OCI-LY1 (cell line): ENCODE measurements at regions not wholly inside any gene's neighbourhood (a gene's known extent, or its start where the extent isn't known, plus 50 kb on each side); places are given as distances from the start of the nearest gene placed in this dataset.

Experiments used
- H2AFZ ChIP-seq: fragments of 200-600 bp; sonication (generic), shearing (Covaris generic); 2 replicates; pipeline ENCODE4 v1.6.0; 2014; ENCODE audit warnings: antibody characterized with exemption, mild to moderate bottlenecking, low read length
- H3F3A ChIP-seq: fragments of 200-600 bp; sonication (generic), shearing (Covaris generic); 2 replicates; pipeline ENCODE4 v1.6.0; 2014; ENCODE audit warnings: mild to moderate bottlenecking, antibody characterized with exemption, low read length, moderate library complexity; ENCODE audit not compliant: insufficient read depth
- H3K27ac ChIP-seq: fragments of 200-600 bp; sonication (generic); 2 replicates; pipeline ENCODE4 v1.5.1; 2014; ENCODE audit warnings: low read length, mixed run types, mild to moderate bottlenecking, low read depth; ENCODE audit not compliant: poor library complexity, severe bottlenecking
- H3K27me3 ChIP-seq: fragments of 200-600 bp; sonication (generic); 2 replicates; pipeline ENCODE4 v1.6.0; 2014; ENCODE audit warnings: antibody characterized with exemption, mild to moderate bottlenecking, low read length, moderate library complexity; ENCODE audit not compliant: insufficient read depth
- H3K36me3 ChIP-seq: fragments of 200-600 bp; sonication (generic); 2 replicates; pipeline ENCODE4 v1.6.1; 2014; ENCODE audit warnings: mild to moderate bottlenecking, antibody characterized with exemption, low read length, moderate library complexity, mixed read lengths; ENCODE audit not compliant: insufficient read depth
- H3K4me1 ChIP-seq: fragments of 200-600 bp; sonication (generic); 2 replicates; pipeline ENCODE4 v1.5.1; 2014; ENCODE audit warnings: mild to moderate bottlenecking, low read length, moderate library complexity; ENCODE audit not compliant: insufficient read depth, severe bottlenecking
- H3K4me2 ChIP-seq: fragments of 200-600 bp; sonication (generic), shearing (Covaris generic); 2 replicates; pipeline ENCODE4 v1.6.1; 2014; ENCODE audit warnings: low read length
- H3K4me3 ChIP-seq: fragments of 200-600 bp; sonication (generic); 2 replicates; pipeline ENCODE4 v1.5.1; 2014; ENCODE audit warnings: low read length, low read depth, mild to moderate bottlenecking, mixed read lengths; ENCODE audit not compliant: poor library complexity, severe bottlenecking
- H3K79me2 ChIP-seq: fragments of 200-600 bp; shearing (Covaris generic); 2 replicates; pipeline ENCODE4 v1.6.1; 2016; ENCODE audit warnings: mixed run types, low read length, mixed read lengths; ENCODE audit not compliant: insufficient read depth
- H3K9ac ChIP-seq: fragments of 200-600 bp; sonication (generic), shearing (Covaris generic); 2 replicates; pipeline ENCODE4 v1.6.1; 2014; ENCODE audit warnings: mild to moderate bottlenecking, low read length, mixed read lengths
- H3K9me2 ChIP-seq: fragments of 200-600 bp; sonication (generic), shearing (Covaris generic); 2 replicates; pipeline ENCODE4 v1.6.1; 2014; ENCODE audit warnings: low read depth, mild to moderate bottlenecking, low read length, mixed read lengths
- H3K9me3 ChIP-seq: fragments of 200-600 bp; shearing (Covaris generic); 2 replicates; pipeline ENCODE4 v1.6.1; 2014; ENCODE audit warnings: low read length, mixed read lengths
- H4K20me1 ChIP-seq: fragments of 200-600 bp; sonication (generic), shearing (Covaris generic); 2 replicates; pipeline ENCODE4 v1.6.0; 2016; ENCODE audit warnings: mild to moderate bottlenecking, low read length; ENCODE audit not compliant: insufficient read depth
- CTCF ChIP-seq: fragments of 200-600 bp; sonication (generic), shearing (Covaris generic); IDR thresholded peaks from 2 replicates; pipeline ENCODE4 v1.5.1; 2017; ENCODE audit warnings: mild to moderate bottlenecking, antibody characterized with exemption, low read length, moderate library complexity, mixed read lengths
- EZH2 ChIP-seq: fragments of 200-600 bp; sonication (generic), shearing (Covaris generic); IDR thresholded peaks from 2 replicates; pipeline ENCODE4 v1.8.0; 2017; ENCODE audit warnings: borderline replicate concordance, mixed run types, mild to moderate bottlenecking, antibody characterized with exemption, low read length, moderate library complexity, mixed read lengths

- H3K36me3 ChIP-seq = no peaks in the 10 kb centered on the region
- no peak overlapping the region for H3K9ac ChIP-seq
- no peaks in the 10 kb centered on the region for H4K20me1 ChIP-seq
- H3K4me1 ChIP-seq = no peaks in the 10 kb centered on the region
- H3F3A ChIP-seq = no peaks in the 10 kb centered on the region
- TF ChIP-seq EZH2 = no peak
- TF ChIP-seq CTCF = no peak
- no peak overlapping the region for H3K27ac ChIP-seq
- no peak overlapping the region for H3K4me2 ChIP-seq
- H3K9me3 ChIP-seq = no peaks in the 10 kb centered on the region
- 0 out of 2 replicates have a peak, but pooled peaks cover 9% of the 10 kb centered on the region for H3K27me3 ChIP-seq
- H2AFZ ChIP-seq = no peak overlapping the region
- no peak overlapping the region for H3K4me3 ChIP-seq
- no peaks in the 10 kb centered on the region for H3K79me2 ChIP-seq
- no peaks in the 10 kb centered on the region for H3K9me2 ChIP-seq
These were observed 607.8 kb upstream of the ARID1B start for GRCh38 chr6:156169371-156169770.

GRCh38 chr6:156167625-156168071 is 609.5 kb upstream of the ARID1B start:
- TF ChIP-seq CTCF (no peak), EZH2 (no peak)
- no peak overlapping the region for H3K9ac ChIP-seq
- no peaks in the 10 kb centered on the region for H3K79me2 ChIP-seq

GRCh38 chr6:156167016-156167624 is 610.1 kb upstream of the ARID1B start:
- H3K4me2 ChIP-seq = no peak overlapping the region
- no peaks in the 10 kb centered on the region for H3K9me2 ChIP-seq
- H2AFZ ChIP-seq = no peak overlapping the region
- H3K36me3 ChIP-seq = no peaks in the 10 kb centered on the region
- H3K4me3 ChIP-seq = no peak overlapping the region
- H3F3A ChIP-seq = no peaks in the 10 kb centered on the region
- no peak overlapping the region for H3K27ac ChIP-seq
- H3K4me1 ChIP-seq = no peaks in the 10 kb centered on the region
- H3K27me3 ChIP-seq = 0 out of 2 replicates have a peak, but pooled peaks cover 9% of the 10 kb centered on the region
- no peaks in the 10 kb centered on the region for H3K79me2 ChIP-seq
- no peak overlapping the region for H3K9ac ChIP-seq
- H3K9me3 ChIP-seq = no peaks in the 10 kb centered on the region
- H4K20me1 ChIP-seq = no peaks in the 10 kb centered on the region
- TF ChIP-seq EZH2 = no peak
- TF ChIP-seq CTCF = no peak

More at GRCh38 chr6:156167625-156168071, 609.5 kb upstream of the ARID1B start:
- Histone ChIP-seq H4K20me1 (no peaks in the 10 kb centered on the region), H3K4me2 (no peak overlapping the region), H3K4me3 (no peak overlapping the region), H2AFZ (no peak overlapping the region), H3K27me3 (0 out of 2 replicates have a peak, but pooled peaks cover 9% of the 10 kb centered on the region), H3K9me3 (no peaks in the 10 kb centered on the region), H3K4me1 (no peaks in the 10 kb centered on the region), H3K9me2 (no peaks in the 10 kb centered on the region), H3K27ac (no peak overlapping the region), H3K36me3 (no peaks in the 10 kb centered on the region), H3F3A (no peaks in the 10 kb centered on the region)
